Right lobe of liver (tissue), 4 donors: ENCODE measurements at regions not wholly inside any gene's neighbourhood (a gene's known extent, or its start where the extent isn't known, plus 50 kb on each side); places are given as distances from the start of the nearest gene placed in this dataset.

ENCODE experiments used
- CTCF ChIP-seq, 4 donors: fragments of 200-600 bp in 3 of 4; fragments of 450-650 bp in 1 of 4; IDR thresholded peaks; one replicate each; pipeline versions ENCODE4 v1.5.1 to v1.8.0; 2016 to 2022; ENCODE audit warnings: antibody characterized with exemption in 4 of 4, mild to moderate bottlenecking in 2 of 4
- POLR2A ChIP-seq: fragments of 450-650 bp; IDR thresholded peaks from one replicate; pipeline ENCODE4 v1.6.1; 2017; ENCODE audit warnings: antibody characterized with exemption, mild to moderate bottlenecking
- donor health status: DM: no; HTN: no; CAD: no.
- donor health status: DM: no; HTN: no; CAD: no.
- donor health status: DM: no; HTN: yes; CAD: no.

- TF ChIP-seq CTCF (IDR thresholded peaks at IDR 0.05) (no peak), POLR2A (no peak)
These were observed 195.8 kb upstream of the SEMA3C start for GRCh38 chr7:81114633-81115032.
